Stimulated activated CD4-positive, alpha-beta T cell treated with anti-CD3 and anti-CD28 coated beads, Interleukin-15, amount 100 ng/mL, for 24 hours (primary cell): ENCODE measurements at regions not wholly inside any gene's neighbourhood (a gene's known extent, or its start where the extent isn't known, plus 50 kb on each side); places are given as distances from the start of the nearest gene placed in this dataset.

Source experiments
- DNase-seq: peaks from one replicate; pipeline ENCODE4 v3.0.0-alpha.2; 2020

GRCh38 chr6:169044381-169045230 is 209.0 kb downstream of the THBS2 start:
- DNase-seq, result no peak

GRCh38 chr6:169042061-169042460 is 211.6 kb downstream of the THBS2 start:
- DNase-seq, result no peak

- no peak for DNase-seq
Measured at GRCh38 chr6:169041078-169041477, 212.6 kb downstream of the THBS2 start.

DNA sequence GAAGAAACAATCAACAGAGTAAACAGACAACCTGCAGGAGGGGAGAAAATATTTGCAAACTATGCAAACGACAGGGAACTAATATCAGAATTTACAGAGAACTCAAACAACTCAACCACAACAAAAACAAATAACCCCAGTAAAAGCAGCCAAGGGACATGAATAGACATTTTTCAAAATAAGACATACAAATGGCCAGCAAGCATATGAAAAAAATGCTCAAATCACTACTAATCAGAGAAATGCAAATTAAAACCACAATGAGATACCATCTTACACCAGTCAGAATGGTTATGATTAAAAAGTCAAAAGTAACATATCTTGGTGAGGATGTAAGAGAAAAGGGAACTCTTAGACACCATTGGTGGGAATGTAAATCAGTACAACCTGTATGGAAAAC is 215.0 kb downstream of the THBS2 start:
- no peak for DNase-seq

DNA sequence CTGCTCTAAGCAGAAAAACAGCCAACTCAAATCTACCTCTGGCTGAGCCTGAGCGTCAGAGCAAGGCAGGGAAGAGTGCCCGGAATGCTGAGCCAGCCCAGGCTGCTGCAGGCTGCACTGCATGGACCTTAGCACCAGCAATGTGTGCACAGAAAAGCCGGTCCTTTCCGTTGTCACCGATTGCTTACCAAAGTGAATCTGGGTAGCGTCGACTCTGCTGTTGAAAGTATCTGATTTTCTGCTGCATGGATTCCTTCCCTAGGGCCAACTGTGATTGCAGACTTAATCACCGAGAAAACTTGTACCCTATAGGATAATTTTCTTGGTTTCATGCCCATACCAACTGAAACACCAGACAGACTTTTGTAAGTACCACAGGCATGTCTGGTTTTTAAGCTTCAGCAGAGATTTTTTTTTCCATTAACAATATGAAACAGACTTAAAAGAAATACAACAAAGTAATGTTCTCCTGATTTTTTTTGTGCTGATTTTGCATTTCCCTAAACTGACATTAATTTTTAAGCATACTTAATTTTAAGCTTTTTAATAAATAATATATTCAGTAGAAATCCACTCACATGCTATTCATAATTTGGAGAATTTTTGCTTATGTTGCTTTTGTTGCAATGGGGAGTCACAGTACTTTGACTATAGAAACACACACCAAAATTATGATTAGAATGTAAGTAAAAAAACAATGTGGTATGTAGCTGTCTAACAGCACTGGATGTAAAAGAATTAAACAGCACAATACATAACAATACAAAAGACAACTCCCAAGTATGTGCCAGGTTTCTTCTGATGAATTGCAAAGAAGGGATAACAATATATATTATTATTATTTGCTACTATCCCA is 218.0 kb downstream of the THBS2 start:
- DNase-seq, result no peak

- DNase-seq, result no peak
Measured at GRCh38 chr6:169034516-169035167, 219.0 kb downstream of the THBS2 start.

DNA sequence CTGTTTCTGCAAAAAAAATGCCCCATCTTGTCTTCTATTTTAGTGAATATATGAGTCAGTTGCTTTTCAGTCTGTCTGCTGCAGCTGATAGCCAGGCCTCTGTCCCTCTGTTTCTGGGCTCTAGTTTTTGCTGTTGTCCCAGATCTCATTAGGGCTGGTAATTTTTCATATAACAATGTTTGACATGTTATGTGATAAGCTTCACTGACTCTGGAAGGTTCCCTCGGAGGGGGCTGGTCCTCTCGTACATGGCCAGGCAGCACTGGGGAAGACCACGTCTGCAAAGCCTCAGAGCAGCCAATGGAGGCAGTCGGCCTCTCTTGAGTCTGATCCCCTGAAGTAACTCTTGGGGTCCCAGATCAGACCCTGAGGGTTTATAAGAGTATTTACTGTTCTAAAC is 223.8 kb downstream of the THBS2 start:
- no peak for DNase-seq

DNA sequence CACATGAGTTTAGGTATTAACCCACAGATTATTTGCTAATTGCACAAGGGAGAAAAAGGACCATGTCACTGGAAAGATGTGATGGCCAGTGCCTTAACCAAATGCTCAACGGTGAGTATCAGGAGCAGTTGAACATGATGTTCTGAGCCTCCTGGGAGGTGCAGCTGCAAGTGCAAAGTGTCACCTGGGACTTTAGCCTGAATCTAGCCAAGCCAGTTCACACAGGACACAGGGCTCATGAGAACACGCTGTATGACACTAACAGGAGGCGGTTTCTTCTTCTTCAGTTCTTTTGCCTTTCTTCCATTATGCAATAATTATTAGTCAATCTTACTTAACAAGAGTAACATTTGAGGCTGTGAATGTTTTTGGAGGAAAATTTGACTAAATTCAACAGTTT is 225.3 kb downstream of the THBS2 start:
- DNase-seq, result no peak

DNA sequence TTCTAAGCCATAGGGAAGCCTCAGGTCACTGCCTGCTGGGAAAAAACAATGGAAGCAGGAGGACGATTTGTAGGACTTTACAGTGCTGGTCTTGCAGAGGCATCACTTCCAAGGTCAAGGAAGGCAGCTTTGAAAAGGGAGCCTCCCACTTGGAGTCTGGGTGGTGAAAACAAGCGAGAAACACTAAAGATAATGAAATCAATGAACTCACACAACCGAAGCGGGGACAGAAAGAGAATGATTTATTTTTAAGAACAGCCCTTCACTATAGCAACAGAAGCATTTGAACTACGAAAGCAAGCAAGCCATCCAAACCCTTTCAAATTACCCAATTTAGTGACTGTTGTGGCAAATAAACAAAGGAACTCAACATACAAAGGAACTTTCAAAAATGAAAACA is 227.5 kb downstream of the THBS2 start:
- no peak for DNase-seq

DNA sequence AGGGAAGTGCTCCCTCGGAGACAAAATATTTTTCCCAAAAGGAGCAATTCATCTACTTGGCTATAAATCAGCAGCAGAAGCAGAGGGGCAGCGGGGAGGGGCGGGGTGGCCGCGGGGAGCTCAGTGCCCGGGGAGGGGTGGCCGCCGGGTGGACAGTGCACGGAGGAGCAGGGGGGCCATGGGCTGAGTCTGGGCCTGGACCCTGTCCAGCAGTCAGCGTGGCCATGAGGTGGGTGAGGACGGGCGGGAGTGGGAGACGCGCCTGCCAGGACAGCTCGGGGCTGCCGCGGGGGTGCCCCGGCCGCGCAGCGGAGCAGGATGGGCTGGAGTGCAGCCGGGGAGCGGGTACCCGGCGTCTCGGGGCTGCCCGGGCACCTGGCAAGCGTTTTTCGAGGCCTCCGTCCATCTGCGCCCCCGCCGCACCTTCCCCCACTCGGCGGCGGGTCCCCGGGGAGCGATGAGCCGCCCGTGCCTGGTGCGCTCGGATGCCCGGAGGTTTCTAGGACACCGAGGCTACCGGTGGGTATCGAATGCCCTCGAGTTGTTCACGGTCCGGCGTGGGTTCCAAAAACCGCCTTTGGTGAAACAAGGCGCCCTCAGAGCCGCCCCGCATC is 229.5 kb downstream of the THBS2 start:
- DNase-seq, result no peak

DNA sequence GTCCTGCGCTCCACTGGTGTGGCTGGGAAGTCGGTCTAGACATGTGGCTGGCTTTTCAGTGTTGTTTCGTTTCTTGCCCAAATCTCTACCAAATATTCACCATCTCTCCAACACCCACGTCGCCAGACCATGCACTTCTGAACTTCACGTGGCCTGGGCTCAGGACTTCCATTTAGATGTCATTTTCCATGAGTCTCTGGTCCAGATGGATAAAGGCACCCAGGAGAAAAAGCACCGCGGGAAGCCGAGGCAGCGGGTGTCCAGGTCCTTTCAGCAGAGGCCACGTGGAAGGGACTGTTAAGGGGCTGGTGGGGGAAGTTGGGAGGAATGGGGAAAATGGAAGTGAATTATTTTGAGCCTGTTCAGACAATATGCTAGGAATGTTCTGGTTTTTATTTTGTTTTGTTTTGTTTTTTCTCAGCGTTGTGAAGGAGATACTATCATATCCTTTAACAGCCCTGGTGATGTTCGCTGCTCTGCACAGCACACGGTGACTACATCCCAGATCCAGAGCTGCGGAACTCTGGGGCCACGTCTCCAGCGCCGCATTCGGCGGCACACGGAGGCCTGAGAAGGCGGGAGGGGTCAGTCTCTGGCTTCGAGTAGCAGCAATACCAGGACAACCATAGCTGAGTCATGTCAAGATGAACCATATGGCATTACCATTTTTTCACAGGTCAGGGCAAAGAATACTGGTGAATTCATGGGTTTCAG is 230.3 kb downstream of the THBS2 start:
- no peak for DNase-seq

DNA sequence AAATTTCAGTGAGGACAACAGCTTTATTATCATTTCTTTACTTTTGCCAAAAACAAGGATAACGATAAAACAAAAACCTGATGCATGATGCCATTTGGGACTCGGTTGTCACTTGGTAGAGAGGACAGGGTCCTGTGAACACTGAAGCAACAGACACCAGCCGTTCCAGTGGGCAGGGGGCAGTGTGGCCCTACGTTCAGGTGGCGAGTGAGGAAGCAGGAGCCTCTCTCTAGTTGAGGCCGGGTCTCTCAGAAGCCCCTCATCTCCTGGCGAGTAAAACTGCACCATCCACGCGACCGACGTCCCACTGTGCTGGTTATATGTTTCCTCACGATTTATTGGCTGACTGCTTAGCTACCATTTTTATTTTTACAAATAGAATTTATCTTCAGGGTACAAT is 231.6 kb downstream of the THBS2 start:
- no peak for DNase-seq

DNA sequence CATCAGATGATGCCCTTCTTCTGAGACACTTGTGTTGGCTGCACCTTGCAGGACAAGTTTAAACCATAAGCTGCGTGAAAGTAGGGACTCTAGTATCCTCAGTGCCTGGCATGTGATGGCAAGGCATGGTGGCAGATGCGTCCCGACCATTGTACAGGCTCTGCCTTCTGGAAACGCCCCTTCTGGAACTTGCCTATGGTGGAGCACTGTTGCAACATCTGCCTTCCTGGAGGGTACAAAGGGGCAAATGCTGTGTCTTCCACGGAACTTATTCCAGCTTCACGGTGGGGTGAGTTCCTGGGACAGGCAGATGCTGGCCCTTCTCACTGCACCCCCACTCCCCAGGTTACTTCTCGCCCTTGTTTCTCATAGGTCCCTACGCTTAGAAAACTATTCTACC is 232.8 kb downstream of the THBS2 start:
- no peak for DNase-seq

- DNase-seq, result no peak
Measured at GRCh38 chr6:169019727-169020491, 233.7 kb downstream of the THBS2 start.

DNA sequence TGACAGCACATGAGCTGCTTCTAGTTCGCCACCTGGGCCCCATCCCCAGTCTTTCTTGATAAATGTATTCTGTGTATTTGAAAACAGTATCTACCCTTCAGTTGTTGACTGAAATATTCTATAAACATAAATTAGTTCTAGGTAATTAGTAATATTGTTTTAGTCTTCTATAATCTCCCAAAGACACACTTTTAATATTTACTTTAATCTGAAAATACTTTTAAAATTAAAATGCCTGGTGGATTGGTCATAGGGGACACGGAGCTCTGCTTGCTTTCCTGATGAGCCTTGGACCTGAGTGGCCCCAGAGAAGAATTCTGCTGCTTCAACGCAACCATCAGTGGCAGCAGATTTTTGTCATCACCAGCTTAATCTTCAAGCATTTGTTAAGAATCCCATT is 234.5 kb downstream of the THBS2 start:
- no peak for DNase-seq

GRCh38 chr6:169016758-169017157 is 236.9 kb downstream of the THBS2 start:
- no peak for DNase-seq

GRCh38 chr6:169014211-169015197 is 239.1 kb downstream of the THBS2 start:
- DNase-seq, result no peak

GRCh38 chr6:169009628-169010027 is 244.0 kb downstream of the THBS2 start:
- no peak for DNase-seq

- no peak for DNase-seq
Measured at GRCh38 chr6:169008641-169009257, 244.9 kb downstream of the THBS2 start.

DNA sequence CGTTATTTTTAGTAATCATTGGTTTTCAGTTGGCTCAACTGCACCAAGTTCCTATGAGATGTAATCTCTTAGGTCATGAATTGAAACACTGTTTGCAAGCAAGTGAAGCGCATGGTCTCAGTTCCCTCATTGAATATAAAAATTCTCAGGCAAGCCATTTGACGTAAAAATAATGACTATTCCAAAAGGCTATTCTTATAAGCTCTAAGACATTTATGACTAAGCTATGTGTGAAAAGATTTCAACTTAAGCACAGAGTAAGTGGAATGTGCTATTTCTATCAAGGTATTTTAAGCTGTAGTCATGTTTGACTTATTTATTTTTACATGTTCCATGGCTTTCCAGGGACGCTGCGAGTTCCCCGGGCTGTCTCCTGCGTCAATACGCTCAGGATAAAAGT is 248.5 kb downstream of the THBS2 start:
- no peak for DNase-seq
